Activated naive CD4-positive, alpha-beta T cell treated with anti-CD3 and anti-CD28 coated beads, Interleukin-2, amount 50 U/mL, for 24 hours (primary cell): ENCODE measurements at regions not wholly inside any gene's neighbourhood (a gene's known extent, or its start where the extent isn't known, plus 50 kb on each side); places are given as distances from the start of the nearest gene placed in this dataset.

Source experiments
- H3K27ac Mint-ChIP-seq: one replicate; pipeline ENCODE4 v1.8.0; 2021; ENCODE audit warnings: mild to moderate bottlenecking, mixed read lengths
- H3K27me3 Mint-ChIP-seq: one replicate; pipeline ENCODE4 v1.8.0; 2021; ENCODE audit warnings: mixed read lengths
- H3K36me3 Mint-ChIP-seq: one replicate; pipeline ENCODE4 v1.8.0; 2021; ENCODE audit warnings: mixed read lengths
- H3K4me1 Mint-ChIP-seq: one replicate; pipeline ENCODE4 v1.8.0; 2021; ENCODE audit warnings: mixed read lengths
- H3K4me3 Mint-ChIP-seq: one replicate; pipeline ENCODE4 v1.8.0; 2021; ENCODE audit warnings: mild to moderate bottlenecking, mixed read lengths
- H3K9me3 Mint-ChIP-seq: one replicate; pipeline ENCODE4 v1.8.0; 2021; ENCODE audit warnings: mixed read lengths

DNA sequence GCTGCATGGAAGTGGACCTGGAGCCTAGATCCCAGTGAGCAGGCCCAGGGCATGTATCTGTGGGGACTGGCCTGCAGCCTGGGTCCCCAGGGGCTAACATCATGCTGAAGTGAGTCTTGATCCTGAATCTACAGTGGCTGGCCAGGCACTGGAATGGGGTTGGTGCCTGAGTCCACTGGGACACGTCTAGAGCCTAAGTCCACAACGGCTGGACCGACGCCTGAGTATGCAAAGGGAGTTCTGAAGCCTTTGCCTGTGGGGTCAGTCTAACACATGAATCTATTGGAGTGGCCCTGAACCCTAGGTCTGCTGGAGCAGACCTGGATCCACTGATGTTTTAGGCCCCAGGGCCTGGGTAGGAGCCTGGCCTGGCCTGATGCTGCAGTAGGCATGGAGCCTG is 665.5 kb downstream of the DCDC2C start:
- no peak overlapping the region for H3K27ac Mint-ChIP-seq
- H3K27me3 Mint-ChIP-seq: no peaks in the 10 kb centered on the region
- peaks cover 9% of the 10 kb centered on the region for H3K9me3 Mint-ChIP-seq
- H3K36me3 Mint-ChIP-seq: no peaks in the 10 kb centered on the region
- H3K4me3 Mint-ChIP-seq: no peak overlapping the region
- no peaks in the 10 kb centered on the region for H3K4me1 Mint-ChIP-seq

DNA sequence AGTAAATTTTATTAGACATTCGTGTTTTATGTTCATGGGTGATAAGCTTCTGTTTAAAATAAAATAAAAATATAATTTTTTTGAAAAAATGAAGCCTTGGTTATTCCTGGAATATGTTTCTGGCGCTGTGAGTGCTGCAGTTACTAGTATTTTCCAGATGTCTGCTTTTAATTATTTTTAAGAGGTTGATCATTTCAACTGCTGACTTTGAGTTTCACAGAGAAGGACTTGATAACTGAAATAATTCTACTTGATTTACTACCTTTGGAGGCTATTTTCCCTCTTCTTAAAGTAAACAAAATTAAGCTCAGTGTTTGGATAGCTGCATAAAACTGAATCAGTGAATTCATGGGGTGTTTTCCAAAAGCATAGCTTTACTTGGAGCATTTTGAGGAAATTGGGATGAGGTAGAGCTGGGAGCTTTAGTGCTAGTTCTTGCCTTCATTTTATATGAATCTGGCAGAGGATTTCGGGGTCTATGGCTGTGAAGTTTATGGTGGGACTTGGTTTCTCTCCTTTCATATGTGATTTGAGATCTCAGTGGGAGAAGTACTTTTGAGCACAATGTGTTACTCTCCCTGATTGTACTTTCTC is 666.5 kb downstream of the DCDC2C start:
- H3K36me3 Mint-ChIP-seq: no peaks in the 10 kb centered on the region
- no peak overlapping the region for H3K4me3 Mint-ChIP-seq
- no peaks in the 10 kb centered on the region for H3K4me1 Mint-ChIP-seq
- no peaks in the 10 kb centered on the region for H3K27me3 Mint-ChIP-seq
- peaks cover 6% of the 10 kb centered on the region for H3K9me3 Mint-ChIP-seq
- H3K27ac Mint-ChIP-seq: no peak overlapping the region

DNA sequence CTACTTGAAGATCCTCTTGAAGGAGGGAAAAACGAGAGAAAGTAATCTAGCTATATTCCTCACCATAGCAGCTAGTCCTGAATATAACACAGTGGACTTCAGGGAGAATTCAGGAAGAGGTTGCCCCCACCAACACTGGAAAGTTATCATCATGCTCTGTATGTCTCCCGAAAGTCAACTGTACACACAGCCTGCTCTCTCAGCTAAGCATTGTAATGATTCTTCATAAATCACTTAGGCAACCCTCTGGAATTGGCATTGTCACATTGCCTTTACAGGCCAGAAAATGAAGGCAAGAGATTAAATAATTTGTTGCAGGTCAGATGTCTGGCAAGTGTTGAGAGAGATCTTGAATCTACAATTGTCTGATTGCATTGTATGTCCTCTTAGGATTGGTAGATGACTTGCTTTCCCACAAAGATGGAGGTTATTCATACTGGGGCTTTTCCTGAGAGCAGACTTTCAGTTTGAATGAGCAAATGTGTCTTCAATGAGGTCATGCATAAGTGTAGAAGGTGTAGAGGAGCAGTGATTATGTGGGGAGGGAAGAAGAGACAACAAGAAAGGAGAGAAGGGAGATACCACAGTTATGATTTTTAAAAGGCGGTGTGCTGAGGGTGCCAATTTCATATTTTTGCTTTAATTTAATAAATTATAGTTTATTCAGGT is 667.2 kb downstream of the DCDC2C start:
- no peak overlapping the region for H3K27ac Mint-ChIP-seq
- H3K4me3 Mint-ChIP-seq: no peak overlapping the region
- no peaks in the 10 kb centered on the region for H3K36me3 Mint-ChIP-seq
- no peaks in the 10 kb centered on the region for H3K4me1 Mint-ChIP-seq
- no peaks in the 10 kb centered on the region for H3K27me3 Mint-ChIP-seq
- H3K9me3 Mint-ChIP-seq: peaks cover 6% of the 10 kb centered on the region

DNA sequence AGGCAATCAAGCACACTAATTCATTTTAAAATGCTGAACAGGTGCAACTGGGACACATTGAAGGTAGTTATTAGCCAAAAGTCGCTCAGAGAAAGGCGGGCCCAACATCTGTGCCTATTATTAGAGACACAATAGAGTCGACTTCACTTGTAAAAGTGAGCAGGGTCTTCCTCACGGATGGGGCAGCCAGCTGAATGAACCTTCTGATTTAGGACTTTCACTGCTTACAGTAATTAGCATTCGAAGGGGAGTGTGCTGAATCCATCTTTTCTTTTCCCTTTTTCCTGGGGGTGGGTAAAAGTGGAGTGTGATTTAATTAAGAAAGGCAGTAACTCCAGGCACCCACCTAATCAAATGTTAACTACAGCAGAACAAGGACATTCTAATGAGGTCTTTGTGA is 677.7 kb downstream of the DCDC2C start:
- no peak overlapping the region for H3K4me3 Mint-ChIP-seq
- H3K9me3 Mint-ChIP-seq: no peaks in the 10 kb centered on the region
- H3K27me3 Mint-ChIP-seq: no peaks in the 10 kb centered on the region
- no peaks in the 10 kb centered on the region for H3K36me3 Mint-ChIP-seq
- H3K4me1 Mint-ChIP-seq: no peaks in the 10 kb centered on the region
- H3K27ac Mint-ChIP-seq: no peak overlapping the region

DNA sequence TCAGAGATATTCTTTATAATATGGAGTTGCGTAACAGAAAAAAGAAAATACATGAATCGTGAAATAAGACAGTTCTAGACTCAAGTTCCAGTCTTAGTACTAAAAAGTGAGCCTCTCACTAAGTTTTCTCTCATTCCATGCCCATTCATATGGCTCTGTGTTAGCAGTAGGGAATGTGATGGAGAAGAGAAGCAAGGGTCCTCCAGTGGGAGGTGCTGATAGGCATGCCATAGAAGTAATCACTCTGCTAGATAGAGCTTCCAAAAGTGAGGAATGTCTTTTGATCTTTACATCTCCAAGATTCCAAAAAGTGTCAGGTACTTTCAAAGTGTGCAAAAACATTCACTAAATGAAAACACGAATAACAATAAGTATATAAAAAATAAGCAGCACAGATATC is 678.4 kb downstream of the DCDC2C start:
- no peak overlapping the region for H3K27ac Mint-ChIP-seq
- no peak overlapping the region for H3K4me3 Mint-ChIP-seq
- H3K36me3 Mint-ChIP-seq: no peaks in the 10 kb centered on the region
- no peaks in the 10 kb centered on the region for H3K4me1 Mint-ChIP-seq
- no peaks in the 10 kb centered on the region for H3K9me3 Mint-ChIP-seq
- H3K27me3 Mint-ChIP-seq: no peaks in the 10 kb centered on the region

DNA sequence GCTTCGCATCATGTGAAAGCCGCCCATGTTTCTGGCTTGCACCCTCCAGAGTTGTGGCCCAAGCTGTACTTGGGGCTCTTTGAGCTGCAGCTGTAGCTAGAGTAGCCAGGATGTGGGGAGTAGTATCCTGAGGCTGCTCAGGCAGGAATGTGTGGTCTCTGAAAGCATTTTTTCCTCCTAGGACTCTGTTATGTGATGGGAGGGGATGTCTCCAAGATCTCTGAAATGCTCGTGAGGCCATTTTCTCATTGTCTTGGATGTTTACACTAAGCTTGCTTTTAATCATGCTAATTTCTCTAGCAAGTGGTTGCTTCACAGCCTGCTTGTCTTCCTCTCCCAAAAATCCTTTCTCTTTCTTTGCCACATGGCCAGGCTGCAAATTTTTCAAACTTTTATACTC is 687.6 kb downstream of the DCDC2C start:
- no peak overlapping the region for H3K27ac Mint-ChIP-seq
- no peak overlapping the region for H3K4me3 Mint-ChIP-seq
- peaks cover 18% of the 10 kb centered on the region for H3K9me3 Mint-ChIP-seq
- no peaks in the 10 kb centered on the region for H3K36me3 Mint-ChIP-seq
- no peaks in the 10 kb centered on the region for H3K27me3 Mint-ChIP-seq
- no peaks in the 10 kb centered on the region for H3K4me1 Mint-ChIP-seq

DNA sequence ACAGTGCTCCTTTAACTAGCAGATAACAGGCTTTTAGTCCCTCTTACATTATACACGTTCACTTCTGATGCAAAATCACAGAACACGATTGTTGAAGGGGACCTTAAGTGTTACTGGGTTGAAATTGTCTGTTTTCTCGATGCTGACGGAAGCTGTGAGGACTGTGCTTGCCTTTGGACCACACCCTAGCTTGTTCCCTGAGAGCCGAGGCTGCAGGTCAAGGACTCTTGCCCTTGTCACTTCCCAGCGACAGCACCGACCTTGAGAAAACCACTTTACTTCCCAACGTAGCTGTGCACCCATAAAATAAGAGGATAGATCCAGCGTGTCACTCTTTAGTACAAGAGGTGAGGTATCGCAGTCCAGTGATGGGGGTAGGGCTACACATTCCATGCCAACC is 701.0 kb downstream of the DCDC2C start:
- Mint-ChIP-seq H3K4me3 (no peak overlapping the region), H3K4me1 (no peaks in the 10 kb centered on the region), H3K27ac (no peak overlapping the region), H3K9me3 (peaks cover 6% of the 10 kb centered on the region), H3K27me3 (no peaks in the 10 kb centered on the region), H3K36me3 (no peaks in the 10 kb centered on the region)

DNA sequence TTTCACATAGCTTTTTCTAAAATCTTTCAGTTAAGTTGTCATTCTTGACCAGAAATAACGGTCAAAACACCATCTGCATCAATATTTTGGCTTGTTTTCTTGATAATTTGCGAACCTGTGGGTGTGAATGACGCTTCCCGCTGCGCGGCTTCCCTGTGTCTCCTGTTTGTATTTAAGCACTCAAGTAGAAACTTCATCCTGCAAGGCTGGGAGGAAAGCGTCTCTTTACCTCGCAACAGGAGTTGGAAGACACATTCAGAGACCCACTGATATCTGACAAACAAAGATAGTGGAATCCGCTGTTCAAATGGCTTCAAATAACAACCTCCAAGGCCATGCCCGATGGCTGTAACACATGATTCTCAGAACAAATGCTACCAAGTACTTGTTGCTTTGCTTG is 704.9 kb downstream of the DCDC2C start:
- Mint-ChIP-seq H3K27me3 (no peaks in the 10 kb centered on the region), H3K27ac (no peak overlapping the region), H3K36me3 (no peaks in the 10 kb centered on the region), H3K9me3 (no peaks in the 10 kb centered on the region), H3K4me3 (no peak overlapping the region), H3K4me1 (no peaks in the 10 kb centered on the region)

DNA sequence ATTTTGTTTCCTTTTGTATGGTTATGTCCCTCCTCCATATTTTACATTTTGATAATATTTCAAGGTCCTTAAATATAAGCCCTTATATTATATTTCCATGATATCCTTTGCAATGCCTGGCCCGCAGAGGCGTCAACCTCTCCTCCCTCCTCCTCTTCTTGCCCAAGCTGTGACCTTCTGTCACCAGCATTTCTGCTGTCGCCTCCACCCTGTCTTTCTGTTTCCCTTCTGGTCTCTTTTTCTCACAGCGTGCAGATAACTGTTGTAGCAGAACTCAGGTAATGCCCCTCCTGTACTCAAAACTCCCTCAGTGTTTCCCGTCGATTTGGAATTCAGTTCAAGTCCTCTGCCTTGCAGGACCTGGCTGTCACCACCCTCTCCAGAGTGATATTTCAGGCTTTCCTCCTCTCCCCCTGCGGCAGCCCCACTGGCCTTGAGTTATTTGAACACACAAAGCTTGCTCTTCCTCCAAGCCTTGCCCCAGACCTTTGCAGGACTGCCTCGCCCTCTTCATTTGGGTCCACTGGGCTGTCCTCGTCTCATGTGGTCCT is 709.3 kb downstream of the DCDC2C start:
- Mint-ChIP-seq H3K27me3 (no peaks in the 10 kb centered on the region), H3K9me3 (no peaks in the 10 kb centered on the region), H3K36me3 (no peaks in the 10 kb centered on the region), H3K4me3 (no peak overlapping the region), H3K27ac (no peak overlapping the region), H3K4me1 (no peaks in the 10 kb centered on the region)

DNA sequence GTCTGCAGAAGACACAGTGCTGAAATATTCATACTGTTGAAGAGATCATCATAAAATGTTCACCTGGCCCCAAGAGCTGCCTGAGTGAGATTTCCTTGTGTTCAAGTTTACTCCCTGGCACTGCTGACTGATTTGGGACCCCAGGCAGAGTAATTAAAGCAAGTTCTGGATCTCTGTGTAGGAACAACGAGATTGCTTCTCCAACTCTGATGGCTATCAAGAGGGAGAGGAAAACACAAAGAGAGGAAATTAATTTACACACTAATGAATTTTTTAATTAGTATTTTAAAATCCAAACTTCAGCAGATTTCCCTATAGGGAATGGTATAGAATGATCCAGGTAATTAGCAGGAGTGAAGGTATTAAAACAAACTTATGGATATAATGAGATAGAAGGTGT is 711.8 kb downstream of the DCDC2C start:
- no peaks in the 10 kb centered on the region for H3K27me3 Mint-ChIP-seq
- H3K4me3 Mint-ChIP-seq: no peak overlapping the region
- H3K9me3 Mint-ChIP-seq: no peaks in the 10 kb centered on the region
- no peaks in the 10 kb centered on the region for H3K36me3 Mint-ChIP-seq
- no peak overlapping the region for H3K27ac Mint-ChIP-seq
- no peaks in the 10 kb centered on the region for H3K4me1 Mint-ChIP-seq

DNA sequence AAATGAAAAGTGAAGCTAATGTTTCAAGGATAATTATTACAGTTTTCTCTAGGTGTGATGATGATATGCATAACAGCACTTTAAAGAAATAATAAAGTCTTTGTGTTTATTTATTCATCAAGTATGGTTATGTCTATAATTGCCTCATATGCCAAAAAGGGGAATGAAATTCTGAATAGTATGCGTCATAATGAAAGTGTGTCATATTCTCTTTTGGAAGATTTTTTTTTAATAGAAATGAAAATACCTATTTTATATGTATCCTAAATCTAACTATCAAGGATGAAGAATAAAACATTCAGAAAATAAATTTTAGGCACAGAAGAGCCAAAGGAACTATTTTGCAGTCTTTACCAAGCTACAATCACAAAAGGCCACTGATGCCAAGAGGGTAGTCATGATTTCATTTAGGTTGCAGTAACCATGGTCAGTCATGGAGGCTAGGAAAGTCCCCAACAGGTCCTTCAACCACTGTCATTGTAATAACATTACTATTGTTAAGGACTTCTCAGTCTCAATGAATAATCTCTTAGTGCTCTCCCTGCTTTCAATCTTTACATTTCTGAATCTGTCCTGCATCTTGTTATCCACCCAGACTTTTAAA is 712.5 kb downstream of the DCDC2C start:
- Mint-ChIP-seq H3K36me3 (no peaks in the 10 kb centered on the region), H3K27me3 (no peaks in the 10 kb centered on the region), H3K4me3 (no peak overlapping the region), H3K27ac (no peak overlapping the region), H3K4me1 (no peaks in the 10 kb centered on the region), H3K9me3 (no peaks in the 10 kb centered on the region)

DNA sequence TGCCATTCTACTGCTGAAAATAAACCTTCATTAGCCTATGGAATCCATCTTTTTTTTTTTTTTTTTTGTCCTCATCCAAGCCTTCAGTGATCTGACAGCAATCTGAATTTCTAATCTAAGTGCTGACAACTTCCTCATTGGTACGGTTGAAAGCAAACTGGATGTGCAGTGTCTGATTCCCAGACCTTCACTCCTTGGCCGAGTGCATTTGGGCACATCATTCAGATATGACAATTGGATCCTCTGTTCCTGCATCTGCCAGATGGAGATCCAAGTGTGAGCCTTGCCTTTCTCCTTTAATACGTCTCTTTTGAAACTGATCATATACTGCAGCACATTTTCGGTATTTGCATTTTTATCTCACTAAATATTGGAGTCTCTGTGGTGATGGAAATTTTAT is 713.1 kb downstream of the DCDC2C start:
- no peaks in the 10 kb centered on the region for H3K36me3 Mint-ChIP-seq
- H3K9me3 Mint-ChIP-seq: no peaks in the 10 kb centered on the region
- H3K27ac Mint-ChIP-seq: no peak overlapping the region
- no peaks in the 10 kb centered on the region for H3K4me1 Mint-ChIP-seq
- H3K4me3 Mint-ChIP-seq: no peak overlapping the region
- no peaks in the 10 kb centered on the region for H3K27me3 Mint-ChIP-seq

DNA sequence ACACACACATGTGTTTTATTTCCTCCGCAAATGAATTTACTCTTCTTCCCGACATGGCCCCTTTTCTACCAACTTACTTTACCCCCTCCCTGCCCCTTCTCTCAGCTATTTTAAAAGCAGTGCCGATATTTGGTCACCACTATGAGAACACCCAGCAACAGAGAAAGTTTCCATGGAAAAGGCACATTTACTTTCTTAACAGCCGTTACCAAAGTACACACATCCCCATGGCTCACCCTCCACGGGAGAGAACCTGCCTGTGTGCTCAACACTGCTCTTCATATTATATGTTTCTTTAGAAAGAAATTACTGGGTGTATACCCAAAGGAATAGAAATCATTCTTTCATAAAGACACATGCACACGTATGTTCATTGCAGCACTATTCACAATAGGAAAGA is 714.4 kb downstream of the DCDC2C start:
- Mint-ChIP-seq H3K4me3 (no peak overlapping the region), H3K27ac (no peak overlapping the region), H3K27me3 (no peaks in the 10 kb centered on the region), H3K9me3 (no peaks in the 10 kb centered on the region), H3K4me1 (no peaks in the 10 kb centered on the region), H3K36me3 (no peaks in the 10 kb centered on the region)

DNA sequence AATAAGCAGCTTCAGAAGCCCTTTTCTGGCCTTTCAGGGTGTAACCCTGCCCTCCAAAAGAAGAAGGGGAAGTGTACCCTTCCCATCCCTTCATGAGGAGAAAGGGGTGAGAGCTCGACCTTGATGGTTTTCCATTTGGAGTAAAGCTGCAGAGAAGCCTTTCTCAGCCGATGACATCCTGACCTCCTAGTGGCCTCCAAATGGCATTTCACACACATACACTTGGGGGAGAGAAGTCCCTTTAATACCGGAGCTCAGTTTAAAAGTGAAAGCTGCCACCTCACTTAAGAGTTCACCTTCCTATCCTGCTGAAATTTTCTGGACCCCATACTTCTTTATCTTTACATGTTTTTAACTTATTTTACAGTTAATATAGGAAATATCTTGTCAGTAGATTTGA is 716.7 kb downstream of the DCDC2C start:
- Mint-ChIP-seq H3K36me3 (no peaks in the 10 kb centered on the region), H3K4me1 (no peaks in the 10 kb centered on the region), H3K9me3 (no peaks in the 10 kb centered on the region), H3K27ac (no peak overlapping the region), H3K4me3 (no peak overlapping the region), H3K27me3 (no peaks in the 10 kb centered on the region)

DNA sequence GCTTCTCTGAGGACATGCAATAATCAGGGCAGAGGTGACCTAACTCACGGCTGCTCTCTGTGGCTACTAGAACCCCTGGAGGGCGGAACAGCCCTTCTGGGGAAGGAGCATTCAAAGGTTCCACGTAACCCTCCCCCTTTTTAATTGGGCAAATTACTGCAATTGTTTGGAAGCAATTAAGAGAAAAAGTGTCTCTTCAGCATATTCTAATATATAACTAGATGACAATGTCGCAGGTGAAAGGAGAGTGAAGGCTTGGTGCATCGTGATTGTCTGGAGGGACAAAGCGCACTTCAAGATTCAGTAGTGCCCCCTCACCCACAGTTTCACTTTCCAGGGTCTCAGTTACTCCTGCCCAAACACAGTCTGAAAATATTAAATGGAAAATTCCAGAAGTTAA is 720.8 kb downstream of the DCDC2C start:
- peaks cover 6% of the 10 kb centered on the region for H3K9me3 Mint-ChIP-seq
- no peaks in the 10 kb centered on the region for H3K36me3 Mint-ChIP-seq
- no peak overlapping the region for H3K27ac Mint-ChIP-seq
- H3K4me3 Mint-ChIP-seq: no peak overlapping the region
- H3K27me3 Mint-ChIP-seq: no peaks in the 10 kb centered on the region
- no peaks in the 10 kb centered on the region for H3K4me1 Mint-ChIP-seq

DNA sequence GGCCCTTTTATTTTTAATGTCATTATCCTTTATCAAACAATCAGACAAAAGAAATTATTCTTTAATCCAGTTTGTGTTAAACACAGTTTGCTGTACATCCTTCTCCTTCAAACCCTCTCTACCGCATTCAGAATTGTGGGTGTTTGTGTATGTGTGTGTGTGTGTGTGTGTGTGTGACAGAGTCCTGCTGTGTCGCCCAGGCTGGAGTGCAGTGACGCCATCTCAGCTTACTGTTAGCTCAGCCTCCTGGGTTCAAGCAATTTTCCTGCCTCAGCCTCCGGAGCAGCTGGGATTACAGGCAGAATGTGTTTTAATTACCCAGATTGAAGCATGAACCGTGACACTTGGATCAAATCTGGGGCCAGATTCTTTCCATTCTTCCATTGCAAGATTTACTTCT is 723.7 kb downstream of the DCDC2C start:
- Mint-ChIP-seq H3K4me3 (no peak overlapping the region), H3K9me3 (peaks cover 10% of the 10 kb centered on the region), H3K27me3 (no peaks in the 10 kb centered on the region), H3K4me1 (no peaks in the 10 kb centered on the region), H3K36me3 (no peaks in the 10 kb centered on the region), H3K27ac (no peak overlapping the region)
